ENCODE measurements at regions not wholly inside any gene's neighbourhood (a gene's known extent, or its start where the extent isn't known, plus 50 kb on each side); places are given as distances from the start of the nearest gene placed in this dataset.

GRCh38 chr10:33828592-33828991 lies 494.1 kb upstream of the NRP1 start:
- Histone ChIP-seq H3K4me2 (no peak overlapping the region), H3K27ac (no peak overlapping the region), H3K9ac (no peak overlapping the region), H4K20me1 (ENCODE audit: insufficient read depth) (no peaks in the 10 kb centered on the region), H3K4me3 (IDR thresholded peaks at IDR 0.05; ENCODE audit: insufficient read depth, low read depth, low read length) (no peak overlapping the region), H3K27me3 (ENCODE audit: insufficient read depth, low read depth) (no peaks in the 10 kb centered on the region), H2AFZ (ENCODE audit: low read depth) (no peak overlapping the region), H3K36me3 (ENCODE audit: insufficient read depth) (no peaks in the 10 kb centered on the region), H3K4me1 (ENCODE audit: low read depth, poor library complexity, severe bottlenecking) (no peaks in the 10 kb centered on the region), H3K79me2 (ENCODE audit: insufficient read depth, low read depth) (no peaks in the 10 kb centered on the region)
- no peak for TF ChIP-seq CTCF (conservative IDR thresholded peaks at IDR 0.05; ENCODE audit: low read depth, low read length)

DNA sequence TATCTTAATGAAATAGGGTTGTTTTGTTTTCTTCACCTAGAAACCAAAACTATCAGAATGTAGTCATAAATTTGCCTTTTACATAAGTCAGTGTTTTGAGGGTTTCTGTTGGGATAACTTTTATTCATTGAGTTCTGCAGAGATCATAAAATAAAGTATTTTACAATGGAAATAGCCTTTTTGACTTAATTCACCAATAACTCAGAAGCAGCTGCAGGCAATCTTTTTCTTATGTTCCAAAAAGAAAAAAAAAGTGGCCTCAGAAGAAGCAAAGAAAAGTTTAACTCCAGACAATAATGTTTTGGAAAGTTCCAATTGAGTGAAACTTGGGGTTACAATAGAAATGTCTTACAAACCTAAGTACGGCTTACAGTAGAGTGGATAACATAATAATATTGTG lies 491.7 kb upstream of the NRP1 start:
- no peak overlapping the region for H3K9ac ChIP-seq
- H4K20me1 ChIP-seq (ENCODE audit: insufficient read depth), result no peaks in the 10 kb centered on the region
- H3K4me3 ChIP-seq (IDR thresholded peaks at IDR 0.05; ENCODE audit: insufficient read depth, low read depth, low read length), result no peak overlapping the region
- no peak overlapping the region for H3K27ac ChIP-seq
- H3K4me2 ChIP-seq, result no peak overlapping the region
- H3K27me3 ChIP-seq (ENCODE audit: insufficient read depth, low read depth), result no peaks in the 10 kb centered on the region
- H3K36me3 ChIP-seq (ENCODE audit: insufficient read depth), result no peaks in the 10 kb centered on the region
- H3K79me2 ChIP-seq (ENCODE audit: insufficient read depth, low read depth), result no peaks in the 10 kb centered on the region
- no peak overlapping the region for H2AFZ ChIP-seq (ENCODE audit: low read depth)
- no peak for TF ChIP-seq CTCF (conservative IDR thresholded peaks at IDR 0.05; ENCODE audit: low read depth, low read length)
- H3K4me1 ChIP-seq (ENCODE audit: low read depth, poor library complexity, severe bottlenecking), result no peaks in the 10 kb centered on the region

- no peaks in the 10 kb centered on the region for H3K36me3 ChIP-seq (ENCODE audit: insufficient read depth)
- no peaks in the 10 kb centered on the region for H4K20me1 ChIP-seq (ENCODE audit: insufficient read depth)
- H3K27ac ChIP-seq, result no peak overlapping the region
- no peaks in the 10 kb centered on the region for H3K4me1 ChIP-seq (ENCODE audit: low read depth, poor library complexity, severe bottlenecking)
- H3K27me3 ChIP-seq (ENCODE audit: insufficient read depth, low read depth), result no peaks in the 10 kb centered on the region
- TF ChIP-seq CTCF (conservative IDR thresholded peaks at IDR 0.05; ENCODE audit: low read depth, low read length), result no peak
- H3K4me3 ChIP-seq (IDR thresholded peaks at IDR 0.05; ENCODE audit: insufficient read depth, low read depth, low read length), result no peak overlapping the region
- no peak overlapping the region for H3K9ac ChIP-seq
- H2AFZ ChIP-seq (ENCODE audit: low read depth), result no peak overlapping the region
- H3K4me2 ChIP-seq, result no peak overlapping the region
- H3K79me2 ChIP-seq (ENCODE audit: insufficient read depth, low read depth), result no peaks in the 10 kb centered on the region
These were observed 488.3 kb upstream of the NRP1 start for GRCh38 chr10:33822774-33823173.

GRCh38 chr10:33820531-33820930 lies 486.1 kb upstream of the NRP1 start:
- Histone ChIP-seq H3K27ac (no peak overlapping the region), H3K79me2 (ENCODE audit: insufficient read depth, low read depth) (no peaks in the 10 kb centered on the region), H2AFZ (ENCODE audit: low read depth) (no peak overlapping the region), H3K4me2 (no peak overlapping the region), H3K4me3 (IDR thresholded peaks at IDR 0.05; ENCODE audit: insufficient read depth, low read depth, low read length) (no peak overlapping the region), H3K36me3 (ENCODE audit: insufficient read depth) (no peaks in the 10 kb centered on the region), H3K9ac (no peak overlapping the region), H4K20me1 (ENCODE audit: insufficient read depth) (no peaks in the 10 kb centered on the region), H3K4me1 (ENCODE audit: low read depth, poor library complexity, severe bottlenecking) (no peaks in the 10 kb centered on the region), H3K27me3 (ENCODE audit: insufficient read depth, low read depth) (no peaks in the 10 kb centered on the region)
- TF ChIP-seq CTCF (conservative IDR thresholded peaks at IDR 0.05; ENCODE audit: low read depth, low read length), result no peak

DNA sequence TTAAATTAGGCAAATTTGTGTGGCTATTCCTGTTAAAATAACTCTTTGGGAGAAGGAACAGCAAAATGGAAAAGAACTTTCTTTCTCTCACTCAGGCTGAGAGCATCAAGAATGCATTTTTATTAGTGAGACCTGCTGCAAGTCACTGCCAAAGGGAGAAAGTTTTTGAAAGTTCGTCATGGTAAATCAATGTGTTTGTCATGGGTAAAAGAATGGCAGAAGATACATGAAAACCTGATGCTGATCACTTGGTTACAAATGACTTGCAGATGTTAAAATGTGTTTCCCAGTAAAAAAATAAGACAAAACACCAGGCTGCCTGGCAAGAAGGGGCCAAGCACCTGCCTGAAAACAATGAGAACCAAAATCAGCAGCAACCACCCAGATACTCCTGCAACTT lies 484.7 kb upstream of the NRP1 start:
- no peaks in the 10 kb centered on the region for H3K36me3 ChIP-seq (ENCODE audit: insufficient read depth)
- H3K9ac ChIP-seq, result no peak overlapping the region
- no peaks in the 10 kb centered on the region for H3K27me3 ChIP-seq (ENCODE audit: insufficient read depth, low read depth)
- no peak overlapping the region for H2AFZ ChIP-seq (ENCODE audit: low read depth)
- no peak overlapping the region for H3K4me2 ChIP-seq
- H4K20me1 ChIP-seq (ENCODE audit: insufficient read depth), result no peaks in the 10 kb centered on the region
- no peaks in the 10 kb centered on the region for H3K79me2 ChIP-seq (ENCODE audit: insufficient read depth, low read depth)
- H3K27ac ChIP-seq, result no peak overlapping the region
- no peaks in the 10 kb centered on the region for H3K4me1 ChIP-seq (ENCODE audit: low read depth, poor library complexity, severe bottlenecking)
- H3K4me3 ChIP-seq (IDR thresholded peaks at IDR 0.05; ENCODE audit: insufficient read depth, low read depth, low read length), result no peak overlapping the region
- TF ChIP-seq CTCF (conservative IDR thresholded peaks at IDR 0.05; ENCODE audit: low read depth, low read length), result no peak

Data from KMS-11 (cell line).